Osteoblast (primary cell): ENCODE measurements at regions not wholly inside any gene's neighbourhood (a gene's known extent, or its start where the extent isn't known, plus 50 kb on each side); places are given as distances from the start of the nearest gene placed in this dataset.
A peak's percentile ranks its signal among the peaks of the same experiment; 100 is the strongest.

Experiments used
- DNase-seq: peaks from one replicate; pipeline ENCODE4 v3.0.0; 2011; ENCODE audit warnings: low spot score, mixed read lengths; ENCODE audit not compliant: insufficient read length; ENCODE audit errors: missing footprints
- H2AFZ ChIP-seq: 2 replicates; pipeline ENCODE4 v1.6.0; 2011; ENCODE audit warnings: mild to moderate bottlenecking, low read length
- H3K27ac ChIP-seq: 2 replicates; pipeline ENCODE4 v1.5.1; 2011; ENCODE audit warnings: mild to moderate bottlenecking, low read depth, low read length, moderate library complexity
- H3K27me3 ChIP-seq: 2 replicates; pipeline ENCODE4 v1.6.0; 2012; ENCODE audit warnings: mild to moderate bottlenecking, control low read depth, inconsistent platforms, low read length, moderate library complexity; ENCODE audit not compliant: insufficient read depth
- H3K36me3 ChIP-seq: 2 replicates; pipeline ENCODE4 v1.5.1; 2011; ENCODE audit warnings: mild to moderate bottlenecking, low read length, control low read depth, moderate library complexity; ENCODE audit not compliant: insufficient read depth
- H3K4me1 ChIP-seq: 2 replicates; pipeline ENCODE4 v1.5.1; 2011; ENCODE audit warnings: mild to moderate bottlenecking, low read length, control low read depth, moderate library complexity; ENCODE audit not compliant: insufficient read depth
- H3K4me2 ChIP-seq: 2 replicates; pipeline ENCODE4 v1.6.0; 2011; ENCODE audit warnings: mild to moderate bottlenecking, low read length; ENCODE audit not compliant: insufficient read depth
- H3K4me3 ChIP-seq: fragments of 200-600 bp; sonication (generic); 3 replicates; pipeline ENCODE4 v1.5.1; 2012; ENCODE audit warnings: mild to moderate bottlenecking, low read length, inconsistent platforms; ENCODE audit not compliant: insufficient read depth
- H3K79me2 ChIP-seq: 2 replicates; pipeline ENCODE4 v1.6.0; 2012; ENCODE audit warnings: mild to moderate bottlenecking, low read length, control low read depth, inconsistent platforms; ENCODE audit not compliant: insufficient read depth
- H3K9me3 ChIP-seq: 2 replicates; pipeline ENCODE4 v1.5.1; 2011; ENCODE audit warnings: low read depth, low read length, control low read depth
- H4K20me1 ChIP-seq: 2 replicates; pipeline ENCODE4 v1.6.0; 2012; ENCODE audit warnings: mild to moderate bottlenecking, low read length, control low read depth; ENCODE audit not compliant: insufficient read depth
- TF ChIP-seq, protein P1 (sequence below): IDR thresholded peaks from 2 replicates; pipeline ENCODE4 v1.5.1; 2011; ENCODE audit warnings: mild to moderate bottlenecking, low read depth, low read length, moderate library complexity; ENCODE audit errors: extremely low read depth

DNA sequence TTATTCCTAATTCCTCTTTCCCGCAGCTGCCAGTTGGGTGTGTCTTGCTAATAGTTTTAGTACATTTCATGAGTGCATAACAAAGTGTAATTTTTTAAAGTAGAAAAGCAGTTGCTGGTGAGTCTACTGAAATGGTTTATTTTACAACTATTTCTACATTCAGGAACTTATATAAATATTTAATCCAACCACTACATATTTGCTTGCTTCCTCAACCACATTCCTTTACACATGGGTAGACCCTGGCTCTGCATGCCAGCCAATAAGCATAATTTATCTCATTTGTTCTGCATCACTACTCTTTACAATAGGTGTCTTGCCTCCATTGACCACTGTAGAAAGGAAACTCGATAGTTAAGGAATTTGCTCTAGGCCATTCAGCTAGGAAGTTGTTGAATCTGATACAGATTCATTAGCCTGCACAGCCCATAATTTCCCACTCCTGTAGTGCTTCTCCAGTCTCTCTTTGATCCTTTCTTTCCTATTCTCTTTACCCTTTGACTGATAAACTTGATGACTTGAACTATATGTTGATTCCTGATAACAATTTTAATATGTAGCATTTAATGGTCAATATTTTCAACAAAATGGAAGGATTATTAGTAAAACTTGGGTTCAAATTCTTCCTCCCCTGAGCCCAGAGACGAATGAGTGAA lies 342.5 kb upstream of the ACTBL2 start:
- Histone ChIP-seq H3K36me3 (no peaks in the 10 kb centered on the region), H3K4me2 (peak overlapping the region; percentile 61), H3K79me2 (no peaks in the 10 kb centered on the region), H3K9me3 (no peaks in the 10 kb centered on the region), H3K27me3 (no peaks in the 10 kb centered on the region), H3K27ac (peak overlapping the region; percentile 91), H3K4me3 (no peak overlapping the region), H2AFZ (no peak overlapping the region), H4K20me1 (no peaks in the 10 kb centered on the region), H3K4me1 (peaks cover 27% of the 10 kb centered on the region)
- peak; percentile 73 for DNase-seq
- TF ChIP-seq, protein P1, sequence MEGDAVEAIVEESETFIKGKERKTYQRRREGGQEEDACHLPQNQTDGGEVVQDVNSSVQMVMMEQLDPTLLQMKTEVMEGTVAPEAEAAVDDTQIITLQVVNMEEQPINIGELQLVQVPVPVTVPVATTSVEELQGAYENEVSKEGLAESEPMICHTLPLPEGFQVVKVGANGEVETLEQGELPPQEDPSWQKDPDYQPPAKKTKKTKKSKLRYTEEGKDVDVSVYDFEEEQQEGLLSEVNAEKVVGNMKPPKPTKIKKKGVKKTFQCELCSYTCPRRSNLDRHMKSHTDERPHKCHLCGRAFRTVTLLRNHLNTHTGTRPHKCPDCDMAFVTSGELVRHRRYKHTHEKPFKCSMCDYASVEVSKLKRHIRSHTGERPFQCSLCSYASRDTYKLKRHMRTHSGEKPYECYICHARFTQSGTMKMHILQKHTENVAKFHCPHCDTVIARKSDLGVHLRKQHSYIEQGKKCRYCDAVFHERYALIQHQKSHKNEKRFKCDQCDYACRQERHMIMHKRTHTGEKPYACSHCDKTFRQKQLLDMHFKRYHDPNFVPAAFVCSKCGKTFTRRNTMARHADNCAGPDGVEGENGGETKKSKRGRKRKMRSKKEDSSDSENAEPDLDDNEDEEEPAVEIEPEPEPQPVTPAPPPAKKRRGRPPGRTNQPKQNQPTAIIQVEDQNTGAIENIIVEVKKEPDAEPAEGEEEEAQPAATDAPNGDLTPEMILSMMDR: no peak

DNA sequence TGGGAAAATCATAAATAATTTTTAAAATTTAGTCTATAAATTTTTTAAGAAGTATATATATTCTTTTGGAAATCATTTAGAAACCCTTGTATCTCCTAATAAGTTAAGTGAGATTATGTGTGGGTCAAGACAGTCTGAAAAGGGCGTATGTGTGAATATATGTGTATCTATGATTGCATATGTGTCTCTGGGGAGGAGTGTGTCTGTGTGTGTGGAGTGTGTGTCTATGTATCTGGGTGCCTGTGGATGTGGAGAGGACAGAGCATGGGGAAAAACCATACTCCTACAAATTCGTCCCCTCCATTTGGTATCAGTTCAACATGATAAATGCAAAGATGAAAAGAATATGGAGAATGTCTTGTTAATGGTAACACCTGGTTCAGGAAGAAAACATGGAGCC lies 342.0 kb upstream of the ACTBL2 start:
- no peak for DNase-seq

DNA sequence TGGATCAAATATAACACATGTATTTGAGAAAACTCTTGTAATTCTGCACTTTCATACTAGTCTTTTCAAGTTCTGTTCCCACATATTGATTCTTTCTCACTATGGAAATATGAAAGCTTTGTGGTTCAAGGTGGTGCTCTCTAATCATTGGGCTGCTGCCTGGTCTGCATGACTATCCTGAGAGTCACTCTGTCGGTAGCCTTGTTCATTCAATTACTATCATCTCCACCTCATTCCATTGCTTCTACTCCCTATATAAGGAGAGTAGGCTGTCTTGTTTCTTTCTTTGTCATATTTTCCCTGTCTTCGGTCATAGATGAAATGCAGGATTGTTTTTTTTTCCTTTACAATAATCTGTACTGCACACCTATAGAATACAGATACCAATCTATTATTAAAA lies 341.4 kb upstream of the ACTBL2 start:
- Histone ChIP-seq H3K4me1 (peaks cover 27% of the 10 kb centered on the region), H3K79me2 (no peaks in the 10 kb centered on the region), H3K4me2 (peak overlapping the region; percentile 6), H3K4me3 (no peak overlapping the region), H4K20me1 (no peaks in the 10 kb centered on the region), H3K27me3 (no peaks in the 10 kb centered on the region), H3K36me3 (no peaks in the 10 kb centered on the region), H3K9me3 (no peaks in the 10 kb centered on the region), H3K27ac (peak overlapping the region; percentile 91), H2AFZ (no peak overlapping the region)
- peak; percentile 66 for DNase-seq
- TF ChIP-seq, protein P1: no peak

More for the DNA sequence above, 342.0 kb upstream of the ACTBL2 start:
- Histone ChIP-seq H4K20me1 (no peaks in the 10 kb centered on the region), H2AFZ (no peak overlapping the region), H3K4me3 (no peak overlapping the region), H3K27me3 (no peaks in the 10 kb centered on the region), H3K27ac (peak overlapping the region; percentile 91), H3K9me3 (no peaks in the 10 kb centered on the region), H3K36me3 (no peaks in the 10 kb centered on the region), H3K79me2 (no peaks in the 10 kb centered on the region), H3K4me1 (peaks cover 27% of the 10 kb centered on the region), H3K4me2 (peak overlapping the region; percentile 61)
- TF ChIP-seq, protein P1: no peak

DNA sequence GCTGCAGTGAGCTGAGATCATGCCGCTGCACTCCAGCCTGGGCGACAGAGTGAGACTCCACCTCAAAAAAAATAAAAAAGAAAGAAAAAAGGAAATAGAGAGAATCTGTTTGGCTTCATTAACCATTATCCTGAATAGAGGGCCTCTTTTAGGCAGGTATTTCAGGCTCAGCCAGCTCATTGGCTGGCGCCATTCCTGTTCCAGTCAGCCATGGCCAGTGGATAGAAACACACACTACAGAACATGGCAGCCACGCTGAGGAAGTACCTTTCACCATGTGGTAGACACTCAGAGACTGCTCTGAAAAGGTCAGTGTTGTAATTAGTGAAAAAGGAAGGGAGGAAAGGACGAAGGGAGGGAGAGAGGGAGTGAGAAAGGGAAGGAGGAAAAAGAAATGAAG lies 340.0 kb upstream of the ACTBL2 start:
- no peaks in the 10 kb centered on the region for H3K27me3 ChIP-seq
- H4K20me1 ChIP-seq: no peaks in the 10 kb centered on the region
- no peak overlapping the region for H2AFZ ChIP-seq
- DNase-seq: no peak
- TF ChIP-seq, protein P1: no peak
- H3K4me1 ChIP-seq: peaks cover 33% of the 10 kb centered on the region
- no peaks in the 10 kb centered on the region for H3K36me3 ChIP-seq
- H3K4me2 ChIP-seq: no peak overlapping the region
- H3K9me3 ChIP-seq: no peaks in the 10 kb centered on the region
- H3K4me3 ChIP-seq: no peak overlapping the region
- no peak overlapping the region for H3K27ac ChIP-seq
- H3K79me2 ChIP-seq: no peaks in the 10 kb centered on the region
